ENCODE measurements at regions not wholly inside any gene's neighbourhood (a gene's known extent, or its start where the extent isn't known, plus 50 kb on each side); places are given as distances from the start of the nearest gene placed in this dataset.

- TF ChIP-seq CTCF (conservative IDR thresholded peaks at IDR 0.05; ENCODE audit: low read length) (no peak), EZH2phosphoT487 (IDR thresholded peaks at IDR 0.05; ENCODE audit: borderline replicate concordance, low read depth, low read length) (no peak)
- H2AFZ ChIP-seq (ENCODE audit: low read length) = no peak overlapping the region
- ChIA-PET CTCF (ENCODE audit: unreplicated experiment) (no interaction called here), POLR2A (no interaction called here)
- no peaks in the 10 kb centered on the region for H3K36me3 ChIP-seq (ENCODE audit: insufficient read depth, low read length)
- no peaks in the 10 kb centered on the region for H3K9me2 ChIP-seq (ENCODE audit: insufficient read depth, low read length)
- H3K27ac ChIP-seq (ENCODE audit: low read depth, low read length, poor library complexity, severe bottlenecking) = no peak overlapping the region
- no peaks in the 10 kb centered on the region for H3K4me1 ChIP-seq (ENCODE audit: insufficient read depth, low read length, poor library complexity, severe bottlenecking)
- no peak for DNase-seq (ENCODE audit: low spot score)
- intact Hi-C loops (cut with micrococcal nuclease; ENCODE audit: unreplicated experiment) = no loop called here
- H3K4me3 ChIP-seq (ENCODE audit: low read depth, low read length, poor library complexity, severe bottlenecking) = no peak overlapping the region
- no TSS peak for BruUV-seq (replicated peaks)
- H3K79me2 ChIP-seq (ENCODE audit: insufficient read depth, low read depth, low read length) = no peaks in the 10 kb centered on the region
- no peaks in the 10 kb centered on the region for H3K9me3 ChIP-seq (ENCODE audit: low read length)
- no peak overlapping the region for H3K4me2 ChIP-seq (ENCODE audit: low read length)
- H4K20me1 ChIP-seq (ENCODE audit: insufficient read depth, low read length) = no peaks in the 10 kb centered on the region
Observed at GRCh38 chr3:174662653-174663052, 196.5 kb upstream of the NAALADL2 start.

- ChIA-PET POLR2A (no interaction called here), CTCF (ENCODE audit: unreplicated experiment) (no interaction called here)
- intact Hi-C loops (cut with micrococcal nuclease; ENCODE audit: unreplicated experiment) = no loop called here
Observed at GRCh38 chr3:174667386-174667785, 191.7 kb upstream of the NAALADL2 start.

GRCh38 chr3:174675406-174675805 lies 183.7 kb upstream of the NAALADL2 start:
- Histone ChIP-seq H3K4me1 (ENCODE audit: insufficient read depth, low read length, poor library complexity, severe bottlenecking) (no peaks in the 10 kb centered on the region), H3K4me3 (ENCODE audit: low read depth, low read length, poor library complexity, severe bottlenecking) (no peak overlapping the region), H3K36me3 (ENCODE audit: insufficient read depth, low read length) (no peaks in the 10 kb centered on the region), H2AFZ (ENCODE audit: low read length) (no peak overlapping the region), H3K9me3 (ENCODE audit: low read length) (no peaks in the 10 kb centered on the region), H3K9me2 (ENCODE audit: insufficient read depth, low read length) (no peaks in the 10 kb centered on the region), H3K4me2 (ENCODE audit: low read length) (no peak overlapping the region), H3K27ac (ENCODE audit: low read depth, low read length, poor library complexity, severe bottlenecking) (no peak overlapping the region), H4K20me1 (ENCODE audit: insufficient read depth, low read length) (no peaks in the 10 kb centered on the region), H3K79me2 (ENCODE audit: insufficient read depth, low read depth, low read length) (no peaks in the 10 kb centered on the region)
- POLR2A ChIA-PET = no interaction called here
- CTCF ChIA-PET (ENCODE audit: unreplicated experiment) = no interaction called here
- intact Hi-C loops (cut with micrococcal nuclease; ENCODE audit: unreplicated experiment) = no loop called here
- DNase-seq (ENCODE audit: low spot score) = no peak
- TF ChIP-seq CTCF (conservative IDR thresholded peaks at IDR 0.05; ENCODE audit: low read length) (no peak), EZH2phosphoT487 (IDR thresholded peaks at IDR 0.05; ENCODE audit: borderline replicate concordance, low read depth, low read length) (no peak)
- BruUV-seq (replicated peaks) = no TSS peak

More at GRCh38 chr3:174667386-174667785, 191.7 kb upstream of the NAALADL2 start:
- no peaks in the 10 kb centered on the region for H3K79me2 ChIP-seq (ENCODE audit: insufficient read depth, low read depth, low read length)
- no peaks in the 10 kb centered on the region for H3K36me3 ChIP-seq (ENCODE audit: insufficient read depth, low read length)
- H2AFZ ChIP-seq (ENCODE audit: low read length) = no peak overlapping the region
- H3K9me2 ChIP-seq (ENCODE audit: insufficient read depth, low read length) = no peaks in the 10 kb centered on the region
- BruUV-seq (replicated peaks) = no TSS peak
- no peak overlapping the region for H3K4me2 ChIP-seq (ENCODE audit: low read length)
- no peaks in the 10 kb centered on the region for H3K4me1 ChIP-seq (ENCODE audit: insufficient read depth, low read length, poor library complexity, severe bottlenecking)
- no peak overlapping the region for H3K27ac ChIP-seq (ENCODE audit: low read depth, low read length, poor library complexity, severe bottlenecking)
- no peak for TF ChIP-seq EZH2phosphoT487 (IDR thresholded peaks at IDR 0.05; ENCODE audit: borderline replicate concordance, low read depth, low read length)
- TF ChIP-seq CTCF (conservative IDR thresholded peaks at IDR 0.05; ENCODE audit: low read length) = no peak
- no peak for DNase-seq (ENCODE audit: low spot score)
- H3K4me3 ChIP-seq (ENCODE audit: low read depth, low read length, poor library complexity, severe bottlenecking) = no peak overlapping the region
- no peaks in the 10 kb centered on the region for H3K9me3 ChIP-seq (ENCODE audit: low read length)
- H4K20me1 ChIP-seq (ENCODE audit: insufficient read depth, low read length) = no peaks in the 10 kb centered on the region
